ENCODE measurements at regions not wholly inside any gene's neighbourhood (a gene's known extent, or its start where the extent isn't known, plus 50 kb on each side); places are given as distances from the start of the nearest gene placed in this dataset.

DNA sequence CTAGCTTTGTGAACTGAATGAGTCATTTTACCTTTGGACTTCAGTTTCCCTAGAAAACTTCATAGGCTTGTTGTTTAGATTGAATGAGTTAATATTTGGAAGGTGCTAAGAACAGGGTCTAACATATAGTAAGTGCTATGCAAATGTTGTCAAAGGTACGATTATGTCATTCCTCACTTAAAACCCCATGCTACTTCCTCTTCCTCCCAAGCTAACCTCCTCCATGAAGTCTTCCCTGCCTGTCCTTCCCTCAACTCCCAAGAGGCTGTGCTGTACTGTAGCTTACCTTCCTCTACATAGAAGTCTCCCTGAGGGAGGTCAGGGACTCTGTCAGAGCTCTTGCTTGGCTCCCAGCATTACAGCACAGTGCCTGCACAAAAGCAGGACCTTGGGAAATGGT, 103.4 kb upstream of the PJA1 start:
- Mint-ChIP-seq H3K27me3 (ENCODE audit: unreplicated experiment) (peaks cover 5% of the 10 kb centered on the region), H3K4me1 (ENCODE audit: unreplicated experiment) (no peaks in the 10 kb centered on the region), H3K9me3 (ENCODE audit: unreplicated experiment) (no peaks in the 10 kb centered on the region), H3K27ac (ENCODE audit: unreplicated experiment) (no peak overlapping the region), H3K4me3 (ENCODE audit: unreplicated experiment) (no peak overlapping the region), H3K36me3 (ENCODE audit: unreplicated experiment) (no peaks in the 10 kb centered on the region)
- DNase-seq (ENCODE audit: extremely low spot score, unreplicated experiment), result no peak
- TF ChIP-seq CTCF (IDR thresholded peaks at IDR 0.05), result no peak

DNA sequence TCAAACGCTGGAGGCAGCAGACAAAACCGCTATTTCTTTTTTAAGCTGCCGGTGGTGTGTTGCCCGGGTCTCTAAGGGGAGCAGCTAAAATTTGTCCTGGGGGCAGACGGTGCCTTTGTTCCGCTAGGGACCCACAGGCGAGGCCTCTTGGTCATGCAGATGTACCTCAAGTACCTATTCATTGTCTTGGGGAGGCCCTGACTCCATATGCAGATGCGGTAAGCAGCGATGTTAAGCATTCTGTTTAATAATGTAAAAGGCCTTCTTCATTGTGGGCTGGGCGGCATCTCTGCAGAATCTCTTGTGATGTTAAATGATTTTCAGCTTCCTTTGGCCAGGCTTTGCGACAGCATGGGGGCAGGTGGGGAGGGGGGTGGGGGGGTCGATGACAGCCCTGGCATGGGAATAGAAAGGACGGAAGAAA, 98.9 kb upstream of the PJA1 start:
- Mint-ChIP-seq H3K27ac (ENCODE audit: unreplicated experiment) (no peak overlapping the region), H3K9me3 (ENCODE audit: unreplicated experiment) (peaks cover 4% of the 10 kb centered on the region), H3K27me3 (ENCODE audit: unreplicated experiment) (peaks cover 15% of the 10 kb centered on the region)

GRCh38 chrX:69263251-69263820, 98.1 kb upstream of the PJA1 start:
- Mint-ChIP-seq H3K4me3 (ENCODE audit: unreplicated experiment) (no peak overlapping the region), H3K27me3 (ENCODE audit: unreplicated experiment) (peaks cover 15% of the 10 kb centered on the region)
- TF ChIP-seq CTCF (IDR thresholded peaks at IDR 0.05), result no peak

More for the DNA sequence above, 98.9 kb upstream of the PJA1 start:
- H3K36me3 Mint-ChIP-seq (ENCODE audit: unreplicated experiment), result no peaks in the 10 kb centered on the region
- DNase-seq (ENCODE audit: extremely low spot score, unreplicated experiment), result no peak
- no peak for TF ChIP-seq CTCF (IDR thresholded peaks at IDR 0.05)
- no peak overlapping the region for H3K4me3 Mint-ChIP-seq (ENCODE audit: unreplicated experiment)
- no peaks in the 10 kb centered on the region for H3K4me1 Mint-ChIP-seq (ENCODE audit: unreplicated experiment)

DNA sequence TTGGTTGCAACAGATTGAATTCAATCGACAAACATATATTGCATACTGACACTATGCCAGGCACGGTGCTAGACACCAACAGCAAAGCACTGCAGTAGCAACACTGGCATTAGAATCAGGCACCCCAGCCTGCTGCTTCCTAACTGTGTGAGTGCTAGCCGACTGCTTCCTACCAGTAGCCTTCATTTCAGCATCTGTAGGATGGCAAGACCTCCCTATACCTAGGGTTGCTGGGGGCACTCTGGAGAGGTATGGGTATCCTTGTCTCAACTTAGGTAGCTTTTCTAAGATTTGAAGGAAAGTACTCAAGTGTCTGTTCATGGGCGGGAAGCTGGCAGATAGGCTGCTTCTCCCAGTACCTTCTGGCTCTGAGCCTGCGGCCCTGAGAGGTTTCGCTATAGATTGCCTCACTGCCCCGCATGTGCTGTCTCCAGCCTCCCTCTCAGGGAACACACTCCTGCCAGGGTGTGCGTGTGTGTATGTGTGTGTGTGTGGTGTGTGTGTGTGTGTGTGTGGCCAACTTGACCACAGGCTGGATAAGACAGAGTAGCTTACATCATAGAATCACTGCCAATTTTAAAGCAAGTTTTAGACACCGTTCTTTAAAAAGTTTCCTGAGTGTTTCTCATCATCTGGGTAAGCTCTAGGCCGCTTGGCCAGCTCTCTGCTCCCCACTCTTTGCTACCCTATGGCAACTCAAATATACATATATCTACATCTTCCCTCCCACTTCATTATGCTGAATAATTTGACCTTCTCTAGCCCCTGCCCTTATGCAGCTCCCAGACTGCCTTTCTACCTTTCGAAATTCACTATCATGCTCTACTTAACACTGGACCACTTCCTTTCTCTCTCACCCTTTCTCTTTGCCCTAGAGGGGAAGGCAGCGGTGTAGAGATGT, 97.0 kb upstream of the PJA1 start:
- Mint-ChIP-seq H3K36me3 (ENCODE audit: unreplicated experiment) (no peaks in the 10 kb centered on the region), H3K27ac (ENCODE audit: unreplicated experiment) (no peak overlapping the region), H3K9me3 (ENCODE audit: unreplicated experiment) (peaks cover 4% of the 10 kb centered on the region), H3K4me3 (ENCODE audit: unreplicated experiment) (no peak overlapping the region), H3K27me3 (ENCODE audit: unreplicated experiment) (peaks cover 15% of the 10 kb centered on the region), H3K4me1 (ENCODE audit: unreplicated experiment) (no peaks in the 10 kb centered on the region)
- no peak for TF ChIP-seq CTCF (IDR thresholded peaks at IDR 0.05)
- no peak for DNase-seq (ENCODE audit: extremely low spot score, unreplicated experiment)

More at GRCh38 chrX:69263251-69263820, 98.1 kb upstream of the PJA1 start:
- no peaks in the 10 kb centered on the region for H3K4me1 Mint-ChIP-seq (ENCODE audit: unreplicated experiment)
- H3K27ac Mint-ChIP-seq (ENCODE audit: unreplicated experiment), result no peak overlapping the region
- no peaks in the 10 kb centered on the region for H3K36me3 Mint-ChIP-seq (ENCODE audit: unreplicated experiment)
- H3K9me3 Mint-ChIP-seq (ENCODE audit: unreplicated experiment), result peaks cover 4% of the 10 kb centered on the region
- no peak for DNase-seq (ENCODE audit: extremely low spot score, unreplicated experiment)

GRCh38 chrX:69260169-69260568, 94.9 kb upstream of the PJA1 start:
- Mint-ChIP-seq H3K27me3 (ENCODE audit: unreplicated experiment) (peaks cover 15% of the 10 kb centered on the region), H3K9me3 (ENCODE audit: unreplicated experiment) (peaks cover 4% of the 10 kb centered on the region), H3K4me1 (ENCODE audit: unreplicated experiment) (no peaks in the 10 kb centered on the region), H3K36me3 (ENCODE audit: unreplicated experiment) (no peaks in the 10 kb centered on the region), H3K4me3 (ENCODE audit: unreplicated experiment) (no peak overlapping the region), H3K27ac (ENCODE audit: unreplicated experiment) (no peak overlapping the region)
- TF ChIP-seq CTCF (IDR thresholded peaks at IDR 0.05), result no peak
- no peak for DNase-seq (ENCODE audit: extremely low spot score, unreplicated experiment)
